ENCODE measurements at regions not wholly inside any gene's neighbourhood (a gene's known extent, or its start where the extent isn't known, plus 50 kb on each side); places are given as distances from the start of the nearest gene placed in this dataset.
"Not testable (repeated sequence)": the region's sequence is repeated elsewhere in the genome, so short reads cannot be mapped to it uniquely, and the experiment has no call there.

DNA sequence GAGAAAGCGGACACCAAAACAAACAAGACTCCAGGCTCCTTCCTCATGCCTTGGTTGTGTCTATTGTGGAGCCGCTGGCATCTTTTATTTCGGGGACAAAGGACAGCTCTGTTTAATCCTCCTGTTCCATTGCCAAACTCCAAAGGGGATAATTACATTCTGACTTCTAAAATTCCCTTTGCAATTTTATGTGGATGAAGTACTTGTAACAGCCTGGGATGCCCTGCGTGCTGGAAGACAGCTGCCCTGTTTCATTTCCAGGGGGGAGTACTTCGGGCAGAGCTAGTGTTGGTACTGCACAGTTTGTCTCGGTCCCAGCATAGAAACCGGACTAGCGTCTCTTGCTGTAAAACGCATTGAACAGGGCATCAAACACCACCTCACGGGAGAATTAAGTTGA, 90.9 kb downstream of the BAMBI start:
- Mint-ChIP-seq H3K4me3 (no peak overlapping the region), H3K27me3 (peaks cover 6% of the 10 kb centered on the region), H3K4me1 (no peaks in the 10 kb centered on the region), H3K36me3 (ENCODE audit: low read depth) (no peaks in the 10 kb centered on the region), H3K27ac (no peak overlapping the region), H3K9me3 (ENCODE audit: low read depth) (no peaks in the 10 kb centered on the region)
- POLR2A ChIA-PET, result no interaction called here
- intact Hi-C loops (cut with DNase I, micrococcal nuclease), result no loop called here
- ATAC-seq (no peak), DNase-seq (no peak)
- CTCF ChIA-PET, result no interaction called here

- H3K4me1 Mint-ChIP-seq, result no peaks in the 10 kb centered on the region
- H3K4me3 Mint-ChIP-seq, result no peak overlapping the region
- DNase-seq (no peak), ATAC-seq (no peak)
- ChIA-PET POLR2A (no interaction called here), CTCF (interaction anchor here (0.6 kb wide), 1 partner anchor 10 kb away, joined by 3 read pairs; no protein-coding TSS in a partner anchor)
- H3K27ac Mint-ChIP-seq, result no peak overlapping the region
- intact Hi-C loops (cut with DNase I, micrococcal nuclease), result no loop called here
- no peaks in the 10 kb centered on the region for H3K9me3 Mint-ChIP-seq (ENCODE audit: low read depth)
- peaks cover 8% of the 10 kb centered on the region for H3K27me3 Mint-ChIP-seq
- no peaks in the 10 kb centered on the region for H3K36me3 Mint-ChIP-seq (ENCODE audit: low read depth)
Observed at GRCh38 chr10:28769091-28769604, 91.8 kb downstream of the BAMBI start.

- ATAC-seq; H3K27me3 Mint-ChIP-seq; H3K4me1 Mint-ChIP-seq; H3K9me3 Mint-ChIP-seq (ENCODE audit: low read depth); H3K4me3 Mint-ChIP-seq; H3K27ac Mint-ChIP-seq; H3K36me3 Mint-ChIP-seq (ENCODE audit: low read depth); CTCF ChIA-PET; intact Hi-C loops (cut with DNase I, micrococcal nuclease); POLR2A ChIA-PET; DNase-seq: not testable (repeated sequence)
Observed at GRCh38 chr10:28771580-28772090, 94.3 kb downstream of the BAMBI start.

GRCh38 chr10:28774051-28774995, 97.0 kb downstream of the BAMBI start:
- Mint-ChIP-seq H3K4me3 (no peak overlapping the region), H3K27ac (no peak overlapping the region), H3K4me1 (peaks cover 4% of the 10 kb centered on the region), H3K27me3 (peaks cover 4% of the 10 kb centered on the region), H3K36me3 (ENCODE audit: low read depth) (no peaks in the 10 kb centered on the region), H3K9me3 (ENCODE audit: low read depth) (peaks cover 5% of the 10 kb centered on the region)
- POLR2A ChIA-PET, result no interaction called here
- no peak for ATAC-seq
- CTCF ChIA-PET, result interaction anchor here (0.7 kb wide), 1 partner anchor 55 kb away, joined by 3 read pairs; no protein-coding TSS in a partner anchor
- intact Hi-C loops (cut with DNase I, micrococcal nuclease), result no loop called here
- no peak for DNase-seq

GRCh38 chr10:28775773-28776172, 98.5 kb downstream of the BAMBI start:
- ATAC-seq, result no peak
- ChIA-PET POLR2A (no interaction called here), CTCF (interaction anchor here (0.6 kb wide), 1 partner anchor 611 kb away, joined by 3 read pairs; no protein-coding TSS in a partner anchor)
- H3K4me3 Mint-ChIP-seq, result no peak overlapping the region
- no peaks in the 10 kb centered on the region for H3K36me3 Mint-ChIP-seq (ENCODE audit: low read depth)
- DNase-seq, result no peak
- no peak overlapping the region for H3K27ac Mint-ChIP-seq
- H3K9me3 Mint-ChIP-seq (ENCODE audit: low read depth), result peaks cover 5% of the 10 kb centered on the region
- intact Hi-C loops (cut with DNase I, micrococcal nuclease), result no loop called here
- peaks cover 4% of the 10 kb centered on the region for H3K4me1 Mint-ChIP-seq
- peaks cover 4% of the 10 kb centered on the region for H3K27me3 Mint-ChIP-seq

- ChIA-PET CTCF (interaction anchor here (0.9 kb wide), 1 partner anchor 26 kb away, joined by 3 read pairs; no protein-coding TSS in a partner anchor), POLR2A (no interaction called here)
- Mint-ChIP-seq H3K27me3 (peaks cover 4% of the 10 kb centered on the region), H3K27ac (no peak overlapping the region), H3K9me3 (ENCODE audit: low read depth) (peaks cover 5% of the 10 kb centered on the region), H3K36me3 (ENCODE audit: low read depth) (no peaks in the 10 kb centered on the region), H3K4me3 (no peak overlapping the region), H3K4me1 (peaks cover 4% of the 10 kb centered on the region)
- intact Hi-C loops (cut with DNase I, micrococcal nuclease), result no loop called here
- ATAC-seq (no peak), DNase-seq (no peak)
Observed at GRCh38 chr10:28776519-28776918, 99.2 kb downstream of the BAMBI start.

GRCh38 chr10:28777911-28778310, 100.6 kb downstream of the BAMBI start:
- H3K36me3 Mint-ChIP-seq (ENCODE audit: low read depth), result no peaks in the 10 kb centered on the region

GRCh38 chr10:28778524-28778923, 101.2 kb downstream of the BAMBI start:
- DNase-seq (no peak), ATAC-seq (no peak)
- H3K27ac Mint-ChIP-seq, result no peak overlapping the region
- H3K36me3 Mint-ChIP-seq (ENCODE audit: low read depth), result no peaks in the 10 kb centered on the region
- H3K27me3 Mint-ChIP-seq, result peaks cover 3% of the 10 kb centered on the region
- H3K9me3 Mint-ChIP-seq (ENCODE audit: low read depth), result peaks cover 5% of the 10 kb centered on the region
- peaks cover 4% of the 10 kb centered on the region for H3K4me1 Mint-ChIP-seq
- CTCF ChIA-PET, result no interaction called here
- intact Hi-C loops (cut with DNase I, micrococcal nuclease), result no loop called here
- H3K4me3 Mint-ChIP-seq, result no peak overlapping the region
- POLR2A ChIA-PET, result no interaction called here

More at GRCh38 chr10:28777911-28778310, 100.6 kb downstream of the BAMBI start:
- DNase-seq (no peak), ATAC-seq (no peak)
- POLR2A ChIA-PET, result no interaction called here
- CTCF ChIA-PET, result no interaction called here
- Mint-ChIP-seq H3K4me3 (no peak overlapping the region), H3K27ac (no peak overlapping the region), H3K4me1 (peaks cover 4% of the 10 kb centered on the region), H3K9me3 (ENCODE audit: low read depth) (peaks cover 5% of the 10 kb centered on the region), H3K27me3 (peaks cover 4% of the 10 kb centered on the region)
- intact Hi-C loops (cut with DNase I, micrococcal nuclease), result no loop called here

DNA sequence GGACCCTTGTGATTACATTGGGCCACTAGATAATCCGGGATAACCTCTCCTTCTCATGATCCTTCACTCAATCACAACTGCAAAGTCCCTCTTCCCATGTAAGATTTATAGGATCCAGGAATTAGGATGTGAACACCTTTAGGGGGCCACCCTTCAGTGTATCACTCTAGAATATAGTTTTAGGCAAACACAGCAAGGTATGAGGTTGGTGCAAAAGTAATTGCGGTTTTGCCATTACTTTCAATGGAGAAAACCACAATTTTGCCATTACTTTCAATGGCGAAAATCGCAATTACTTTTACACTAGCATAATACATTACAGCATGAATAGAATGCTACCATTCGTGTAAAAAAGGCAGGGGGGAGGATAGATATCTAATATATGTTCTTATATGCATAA, 104.0 kb downstream of the BAMBI start:
- no peak overlapping the region for H3K4me3 Mint-ChIP-seq
- ATAC-seq (no peak), DNase-seq (no peak)
- no peak overlapping the region for H3K27ac Mint-ChIP-seq
- no peaks in the 10 kb centered on the region for H3K9me3 Mint-ChIP-seq (ENCODE audit: low read depth)
- intact Hi-C loops (cut with DNase I, micrococcal nuclease), result no loop called here
- peaks cover 3% of the 10 kb centered on the region for H3K27me3 Mint-ChIP-seq
- ChIA-PET CTCF (no interaction called here), POLR2A (no interaction called here)
- no peaks in the 10 kb centered on the region for H3K36me3 Mint-ChIP-seq (ENCODE audit: low read depth)
- H3K4me1 Mint-ChIP-seq, result no peaks in the 10 kb centered on the region

- no peaks in the 10 kb centered on the region for H3K36me3 Mint-ChIP-seq (ENCODE audit: low read depth)
- H3K4me1 Mint-ChIP-seq, result peaks cover 2% of the 10 kb centered on the region
- no peaks in the 10 kb centered on the region for H3K9me3 Mint-ChIP-seq (ENCODE audit: low read depth)
- intact Hi-C loops (cut with DNase I, micrococcal nuclease), result no loop called here
- ATAC-seq (no peak), DNase-seq (no peak)
- H3K4me3 Mint-ChIP-seq, result no peak overlapping the region
- H3K27me3 Mint-ChIP-seq, result peaks cover 8% of the 10 kb centered on the region
- POLR2A ChIA-PET, result no interaction called here
- H3K27ac Mint-ChIP-seq, result no peak overlapping the region
- CTCF ChIA-PET, result no interaction called here
Observed at GRCh38 chr10:28783087-28783486, 105.8 kb downstream of the BAMBI start.

- Mint-ChIP-seq H3K27ac (no peak overlapping the region), H3K36me3 (ENCODE audit: low read depth) (no peaks in the 10 kb centered on the region), H3K4me3 (no peak overlapping the region), H3K9me3 (ENCODE audit: low read depth) (no peaks in the 10 kb centered on the region), H3K27me3 (peaks cover 16% of the 10 kb centered on the region), H3K4me1 (peaks cover 8% of the 10 kb centered on the region)
- no peak for ATAC-seq
- intact Hi-C loops (cut with DNase I, micrococcal nuclease), result no loop called here
- DNase-seq, result no peak
- POLR2A ChIA-PET, result no interaction called here
- CTCF ChIA-PET, result no interaction called here
Observed at GRCh38 chr10:28785018-28785417, 107.7 kb downstream of the BAMBI start.

GRCh38 chr10:28788252-28788651, 110.9 kb downstream of the BAMBI start:
- intact Hi-C loops (cut with DNase I, micrococcal nuclease), result no loop called here
- H3K4me1 Mint-ChIP-seq, result peaks cover 8% of the 10 kb centered on the region
- ChIA-PET CTCF (no interaction called here), POLR2A (no interaction called here)
- no peak overlapping the region for H3K4me3 Mint-ChIP-seq
- H3K9me3 Mint-ChIP-seq (ENCODE audit: low read depth), result no peaks in the 10 kb centered on the region
- no peaks in the 10 kb centered on the region for H3K36me3 Mint-ChIP-seq (ENCODE audit: low read depth)
- ATAC-seq, result peak; percentile 97
- H3K27ac Mint-ChIP-seq, result no peak overlapping the region
- H3K27me3 Mint-ChIP-seq, result peaks cover 19% of the 10 kb centered on the region
- peak; percentile 30 for DNase-seq
